Stomach (tissue), 4 donors: ENCODE measurements at regions not wholly inside any gene's neighbourhood (a gene's known extent, or its start where the extent isn't known, plus 50 kb on each side); places are given as distances from the start of the nearest gene placed in this dataset.

ENCODE experiments used
- EP300 ChIP-seq: sonication (generic); formaldehyde crosslinking; IDR thresholded peaks from one replicate; pipeline ENCODE4 v1.6.1; 2017; ENCODE audit warnings: antibody characterized with exemption
- POLR2A ChIP-seq, 4 donors: fragments of 450-650 bp; IDR thresholded peaks; one replicate each; pipeline ENCODE4 v1.6.1; 2016; ENCODE audit warnings: antibody characterized with exemption in 4 of 4, control low read depth in 2 of 4, mild to moderate bottlenecking in 1 of 4, moderate library complexity in 1 of 4
- TF ChIP-seq, protein P1 (sequence below), 7 experiments: fragments of 450-650 bp in 4 of 7; fragments of 200-600 bp in 3 of 7; sonication (generic) in 3 of 7; IDR thresholded peaks; one replicate each; pipeline ENCODE4 v1.5.1; 2016 to 2019; ENCODE audit warnings: antibody characterized with exemption in 7 of 7, control low read depth in 2 of 7, mild to moderate bottlenecking in 1 of 7

DNA sequence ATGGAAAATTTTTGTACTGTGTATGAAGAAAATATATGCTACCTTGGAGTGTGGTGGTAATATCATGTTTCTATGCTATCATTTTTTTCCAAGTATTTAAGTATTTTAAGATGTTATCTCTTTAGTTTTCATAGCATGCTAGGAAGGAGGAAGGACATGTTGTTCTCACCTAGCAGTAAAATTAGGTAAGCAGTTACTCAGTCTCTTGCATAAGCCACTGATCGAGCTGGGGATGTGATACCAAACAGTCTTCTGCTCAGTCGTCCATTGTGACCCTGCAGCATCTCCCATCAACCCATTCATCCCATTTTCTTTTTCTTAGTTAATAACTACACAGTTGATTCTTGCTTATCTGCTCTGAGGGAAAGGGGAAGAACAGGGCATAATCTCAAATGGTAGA lies 130.6 kb downstream of the KLF5 start:
- TF ChIP-seq EP300 (no peak), POLR2A (IDR thresholded peaks at IDR 0.05) (no peak)
- TF ChIP-seq, protein P1, sequence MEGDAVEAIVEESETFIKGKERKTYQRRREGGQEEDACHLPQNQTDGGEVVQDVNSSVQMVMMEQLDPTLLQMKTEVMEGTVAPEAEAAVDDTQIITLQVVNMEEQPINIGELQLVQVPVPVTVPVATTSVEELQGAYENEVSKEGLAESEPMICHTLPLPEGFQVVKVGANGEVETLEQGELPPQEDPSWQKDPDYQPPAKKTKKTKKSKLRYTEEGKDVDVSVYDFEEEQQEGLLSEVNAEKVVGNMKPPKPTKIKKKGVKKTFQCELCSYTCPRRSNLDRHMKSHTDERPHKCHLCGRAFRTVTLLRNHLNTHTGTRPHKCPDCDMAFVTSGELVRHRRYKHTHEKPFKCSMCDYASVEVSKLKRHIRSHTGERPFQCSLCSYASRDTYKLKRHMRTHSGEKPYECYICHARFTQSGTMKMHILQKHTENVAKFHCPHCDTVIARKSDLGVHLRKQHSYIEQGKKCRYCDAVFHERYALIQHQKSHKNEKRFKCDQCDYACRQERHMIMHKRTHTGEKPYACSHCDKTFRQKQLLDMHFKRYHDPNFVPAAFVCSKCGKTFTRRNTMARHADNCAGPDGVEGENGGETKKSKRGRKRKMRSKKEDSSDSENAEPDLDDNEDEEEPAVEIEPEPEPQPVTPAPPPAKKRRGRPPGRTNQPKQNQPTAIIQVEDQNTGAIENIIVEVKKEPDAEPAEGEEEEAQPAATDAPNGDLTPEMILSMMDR (IDR thresholded peaks at IDR 0.05) = no peak
